ENCODE measurements at regions not wholly inside any gene's neighbourhood (a gene's known extent, or its start where the extent isn't known, plus 50 kb on each side); places are given as distances from the start of the nearest gene placed in this dataset.

GRCh38 chr10:43926875-43927406 is 278.3 kb upstream of the ZNF32 start:
- no peak for TF ChIP-seq POLR2A (IDR thresholded peaks at IDR 0.05)
- TF ChIP-seq CTCF (IDR thresholded peaks at IDR 0.05): no peak
